RCC 7860 (cell line): ENCODE measurements at regions not wholly inside any gene's neighbourhood (a gene's known extent, or its start where the extent isn't known, plus 50 kb on each side); places are given as distances from the start of the nearest gene placed in this dataset.

ENCODE experiments used
- DNase-seq: peaks from one replicate; pipeline ENCODE4 v3.0.0-alpha.2; 2015; ENCODE audit warnings: low spot score
- FAIRE-seq: peaks from 2 replicates; lab custom pipeline; 2012; peaks lifted over from hg19 to GRCh38; lab: Jason Lieb, UNC

DNA sequence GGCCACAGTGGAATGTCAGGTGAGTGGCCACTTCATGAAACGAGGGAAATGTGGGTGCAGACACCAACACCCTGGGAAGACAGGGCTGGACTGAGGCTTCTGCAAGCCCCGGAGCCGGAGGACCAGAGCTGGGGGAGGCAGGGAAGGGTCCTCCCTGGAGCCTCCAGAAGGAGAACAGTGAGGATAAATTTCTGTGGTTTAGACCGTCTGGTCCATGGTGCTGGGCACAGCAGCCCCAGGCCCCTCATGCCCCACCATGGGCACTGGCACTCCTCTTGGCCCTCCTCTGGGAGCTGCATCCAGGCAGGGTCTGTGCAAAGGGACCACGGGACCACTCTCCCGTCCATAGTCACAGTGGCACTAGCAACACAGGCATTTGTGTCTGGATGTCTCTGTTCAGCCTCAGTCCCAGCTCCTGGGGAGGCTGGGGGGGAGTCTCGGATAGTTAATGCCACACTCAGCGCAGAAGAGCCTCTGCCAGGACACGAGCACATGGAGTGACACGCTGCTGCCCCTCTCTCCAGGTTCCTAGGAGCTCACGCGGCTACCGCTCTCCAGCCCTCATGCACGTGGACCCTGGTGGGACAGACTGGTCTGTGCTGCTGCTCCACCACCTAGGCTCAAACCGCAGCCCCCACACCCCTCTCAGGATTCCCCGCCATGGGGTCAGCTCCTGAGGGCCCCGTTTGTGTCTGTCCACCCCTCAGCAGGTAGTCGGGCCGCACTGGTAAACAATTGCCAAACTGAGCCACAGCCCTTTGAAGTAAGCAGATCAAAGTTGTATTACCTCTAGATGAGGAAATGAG, 305.9 kb upstream of the SALL3 start:
- no peak for FAIRE-seq
- DNase-seq = no peak

DNA sequence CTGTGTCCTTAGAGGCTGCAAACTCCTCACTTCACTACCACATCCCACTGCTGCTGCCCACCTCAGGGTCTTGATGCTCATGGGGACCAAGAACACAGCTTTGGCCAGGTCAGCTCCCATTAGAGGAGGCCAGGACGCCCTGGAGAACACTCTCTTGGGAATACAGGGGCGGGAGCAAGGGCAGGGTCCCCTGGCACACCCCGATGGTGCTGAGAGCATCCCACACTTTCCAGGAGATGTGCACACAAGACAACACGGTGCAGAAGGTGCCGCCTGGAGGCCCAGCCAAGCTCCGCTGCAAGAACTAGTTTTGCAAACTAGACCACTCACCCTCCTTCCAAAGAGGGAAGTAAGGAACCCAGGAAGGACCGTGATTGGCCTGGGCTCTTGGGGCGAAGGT, 304.4 kb upstream of the SALL3 start:
- no peak for DNase-seq
- FAIRE-seq = no peak

DNA sequence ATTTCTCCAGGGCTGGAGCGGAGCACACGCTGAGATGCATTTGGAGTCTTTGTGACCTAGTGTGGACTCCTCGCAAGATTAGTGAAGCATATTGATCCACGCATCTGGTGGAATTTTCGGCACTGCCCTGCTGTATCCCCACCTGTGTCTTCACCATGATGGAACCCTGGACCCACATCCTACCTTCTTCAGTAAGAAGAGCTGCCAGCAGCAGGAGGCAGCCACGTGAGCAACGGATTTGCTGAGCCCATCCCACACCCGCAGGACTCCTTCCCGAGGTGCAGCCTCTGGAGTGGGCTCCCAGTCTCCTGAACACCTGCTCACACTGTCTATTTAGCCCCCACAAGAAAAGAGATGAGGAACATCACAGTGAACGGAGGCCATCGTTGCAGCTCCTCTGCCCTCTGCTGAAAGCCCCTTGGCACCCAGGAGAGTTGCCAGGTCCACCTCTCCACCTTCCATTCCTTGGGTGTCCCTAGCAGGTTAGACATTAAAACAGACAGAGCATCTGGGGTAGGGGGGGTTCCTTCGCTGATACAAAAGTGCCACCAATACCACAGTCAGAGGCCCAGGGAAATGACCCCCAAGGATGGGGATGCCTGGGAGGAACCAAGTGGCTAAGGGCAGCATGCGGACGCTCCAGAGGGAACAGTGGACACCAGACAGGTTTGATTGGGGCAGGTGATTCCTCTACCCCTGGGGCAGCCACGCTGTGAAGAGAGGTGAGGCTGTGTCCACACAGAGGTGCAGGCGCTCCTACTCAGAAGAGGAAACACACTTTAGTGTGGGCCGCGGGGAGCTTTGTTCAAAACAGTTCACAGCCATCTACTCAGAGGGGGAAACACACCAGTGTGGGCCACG, 302.8 kb upstream of the SALL3 start:
- DNase-seq (no peak), FAIRE-seq (no peak)

- FAIRE-seq (no peak), DNase-seq (no peak)
These were observed 301.9 kb upstream of the SALL3 start for GRCh38 chr18:78677483-78678317.

DNA sequence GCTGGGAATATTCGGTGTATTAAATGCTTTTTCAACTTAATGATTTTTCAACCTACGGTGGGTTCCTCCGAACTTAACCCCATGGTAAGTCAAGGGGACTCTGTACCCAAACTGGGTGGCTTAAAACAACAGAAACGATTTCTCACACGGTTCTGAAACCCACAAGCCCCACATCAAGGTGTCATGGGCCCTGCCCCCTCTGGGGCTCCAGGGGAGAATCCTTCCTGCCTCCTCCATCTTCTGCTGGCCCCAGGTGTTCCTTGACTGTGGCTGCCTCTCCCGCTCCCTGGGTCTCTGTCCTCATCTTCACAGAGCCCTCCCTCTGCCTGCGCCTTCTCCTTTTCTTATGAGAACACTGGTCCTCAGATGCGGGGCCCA, 301.3 kb upstream of the SALL3 start:
- DNase-seq (no peak), FAIRE-seq (no peak)

DNA sequence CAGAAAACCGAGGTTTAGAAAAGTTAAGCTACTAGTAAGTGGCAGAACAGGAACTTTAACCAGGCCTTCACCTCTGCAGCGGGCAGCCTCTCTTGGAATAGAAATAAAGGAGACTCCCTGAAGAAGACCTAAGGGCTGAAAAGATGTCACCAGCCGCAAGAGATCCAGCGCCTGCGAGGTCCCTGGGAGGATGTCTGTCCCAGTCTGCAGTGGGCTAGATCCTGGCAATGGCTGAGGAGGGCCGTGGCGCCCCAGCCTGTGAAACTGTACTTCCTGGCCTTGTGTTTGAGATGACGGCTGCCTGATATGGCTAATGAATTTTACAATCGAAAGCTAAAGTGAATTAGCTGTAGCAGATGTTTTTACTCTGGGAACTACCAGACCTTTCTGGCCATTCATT, 300.6 kb upstream of the SALL3 start:
- no peak for DNase-seq
- FAIRE-seq = no peak

DNA sequence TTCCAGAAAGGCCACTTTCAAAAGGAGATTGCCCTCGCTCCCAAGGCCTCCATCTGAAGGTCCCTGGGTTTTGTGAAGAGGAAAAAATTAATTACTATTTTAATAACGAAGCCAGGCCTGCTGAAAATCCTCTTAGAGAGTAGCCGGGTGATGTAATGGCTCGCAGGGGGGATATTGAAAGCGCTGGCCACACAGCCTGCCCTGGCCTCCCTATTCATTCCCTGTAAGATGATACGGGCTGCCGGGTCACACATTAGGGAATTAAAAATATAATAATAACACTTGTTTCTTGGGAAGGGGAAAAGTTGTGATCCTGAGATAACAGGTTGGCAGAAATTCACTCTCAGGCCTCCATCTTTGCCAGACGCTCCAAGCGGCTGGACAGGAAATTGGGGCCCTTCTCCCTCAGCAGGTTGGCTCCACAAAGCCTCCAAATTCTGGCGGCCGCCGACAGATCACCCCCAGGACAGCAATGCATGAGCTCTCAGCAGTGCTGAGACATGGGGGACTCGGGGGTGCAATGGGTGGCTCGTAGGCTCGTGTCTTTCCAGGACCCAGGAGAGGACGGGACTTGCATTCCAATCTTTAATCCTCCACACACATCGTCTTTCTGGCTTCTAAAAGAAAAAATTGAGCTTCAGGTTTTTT, 299.9 kb upstream of the SALL3 start:
- FAIRE-seq = no peak
- no peak for DNase-seq

DNA sequence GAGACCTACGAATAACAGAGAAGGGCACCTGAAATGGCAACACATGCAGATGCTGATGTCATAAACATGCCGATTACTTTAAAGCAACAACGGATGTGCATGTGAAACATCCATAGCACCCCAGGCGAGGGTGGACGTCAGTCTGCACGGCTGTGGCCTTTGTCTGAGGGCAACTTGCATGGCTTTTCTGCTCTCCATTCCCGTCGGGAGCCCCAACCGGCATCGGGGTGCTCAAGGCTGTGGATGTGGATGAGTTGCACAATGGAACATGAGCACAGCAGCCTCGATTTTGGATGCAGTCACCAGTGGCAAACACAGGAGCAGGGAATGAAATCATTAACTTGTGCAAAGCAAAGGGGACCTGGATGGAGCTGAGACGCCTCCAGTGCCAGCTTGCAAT, 298.2 kb upstream of the SALL3 start:
- DNase-seq = no peak
- FAIRE-seq = no peak

DNA sequence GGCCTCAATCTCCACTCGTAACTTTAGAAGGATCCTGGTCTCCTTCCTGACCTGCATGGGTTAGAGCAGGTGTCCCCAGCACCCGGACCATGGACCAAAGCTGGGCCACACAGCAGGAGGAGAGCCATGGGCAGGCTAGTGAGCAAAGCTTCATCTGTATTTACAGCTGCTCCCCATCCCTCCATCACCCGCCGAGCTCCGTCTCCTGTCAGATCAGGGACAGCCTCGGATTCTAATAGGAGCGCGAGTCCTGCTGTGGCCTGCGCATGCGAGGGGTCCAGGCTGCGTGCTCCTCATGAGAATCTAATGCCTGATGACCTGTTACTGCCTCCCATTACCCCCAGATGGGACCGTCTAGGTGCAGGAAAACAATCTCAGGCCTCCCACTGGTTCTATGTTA, 297.7 kb upstream of the SALL3 start:
- DNase-seq = no peak
- FAIRE-seq = no peak

DNA sequence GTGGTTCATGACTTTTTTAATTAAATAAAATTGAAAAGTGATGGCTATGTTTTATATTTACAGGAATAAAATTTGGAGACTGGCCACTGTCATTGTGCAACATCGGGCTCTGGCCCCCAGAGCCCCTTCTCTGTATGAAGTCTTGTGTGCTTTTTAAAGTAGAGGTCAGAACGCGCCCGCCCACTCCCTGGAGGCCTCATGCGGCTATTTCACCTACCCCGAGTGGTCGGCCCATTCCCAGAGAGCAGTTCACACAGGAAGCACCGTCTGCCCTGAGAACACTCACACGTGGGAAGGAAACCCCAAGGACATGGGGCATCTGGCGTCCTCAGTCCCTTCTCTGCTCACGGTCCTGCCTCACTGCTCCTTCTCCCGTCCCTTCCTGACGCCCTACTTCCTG, 296.9 kb upstream of the SALL3 start:
- no peak for DNase-seq

GRCh38 chr18:78683191-78684010, 296.2 kb upstream of the SALL3 start:
- DNase-seq (no peak), FAIRE-seq (no peak)

More for the DNA sequence above, 296.9 kb upstream of the SALL3 start:
- FAIRE-seq = no peak

DNA sequence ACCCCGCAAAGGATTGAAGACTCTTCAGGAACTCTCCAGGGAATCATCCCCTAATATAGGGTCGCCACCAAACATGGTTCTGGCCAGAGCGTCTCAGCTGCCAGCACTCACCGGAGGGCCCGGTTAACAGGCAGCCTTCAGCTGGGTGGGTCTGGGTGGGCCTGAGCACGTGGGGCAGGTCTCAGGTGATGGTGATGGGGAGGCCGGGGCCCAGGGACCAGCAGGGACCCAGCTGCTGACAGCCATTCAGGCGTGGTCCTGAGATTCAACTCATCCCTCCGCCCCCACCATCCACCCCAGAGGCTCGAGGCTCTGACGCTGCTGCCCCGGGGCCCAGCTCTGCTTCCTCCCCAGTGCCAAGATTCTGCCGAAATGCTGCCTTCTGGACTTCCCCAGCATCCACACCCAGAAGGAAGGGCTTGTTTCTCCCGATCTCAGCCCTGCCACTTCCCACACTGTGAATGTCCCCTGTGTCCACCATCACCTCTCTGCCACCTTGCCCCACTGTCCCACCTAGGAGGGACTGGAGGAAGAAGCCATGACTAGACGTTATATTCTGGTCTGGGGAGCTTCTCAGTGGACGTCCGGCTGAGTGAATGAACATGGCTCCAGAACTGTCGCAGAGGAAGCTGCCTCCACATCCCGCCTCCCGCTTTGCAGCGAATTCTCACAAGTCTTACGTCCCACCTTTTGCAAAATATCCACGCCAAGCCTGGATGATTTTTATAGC, 294.2 kb upstream of the SALL3 start:
- FAIRE-seq = no peak
- no peak for DNase-seq

DNA sequence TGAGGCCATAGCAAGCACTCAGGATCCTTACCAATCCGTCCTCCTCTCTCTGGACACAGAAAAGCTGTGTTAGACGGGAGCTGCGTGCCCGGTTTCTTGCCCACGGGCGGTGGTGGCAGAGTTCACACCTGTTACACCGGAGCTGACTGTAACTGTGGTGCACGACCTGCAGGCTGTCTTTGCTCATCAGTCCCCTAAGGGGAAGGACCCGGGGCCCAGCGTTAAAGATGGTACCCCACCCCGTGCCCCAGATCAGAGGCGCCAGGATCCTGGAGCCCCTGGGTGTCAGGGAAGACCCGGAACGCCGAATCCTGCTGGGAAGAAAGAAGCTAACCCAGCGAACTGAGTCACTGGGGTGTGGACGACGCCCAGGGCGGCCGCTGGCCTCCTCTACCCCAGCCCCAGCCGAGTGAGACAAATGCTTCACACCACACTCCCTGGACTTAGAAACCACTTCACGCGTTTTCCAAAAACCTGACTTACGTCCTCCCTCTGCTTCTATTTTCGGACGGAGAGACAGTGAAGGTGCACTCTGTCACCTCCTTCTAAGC, 293.6 kb upstream of the SALL3 start:
- DNase-seq (no peak), FAIRE-seq (no peak)

GRCh38 chr18:78686976-78687685, 292.5 kb upstream of the SALL3 start:
- FAIRE-seq (no peak), DNase-seq (no peak)

GRCh38 chr18:78687736-78688135, 291.9 kb upstream of the SALL3 start:
- FAIRE-seq (no peak), DNase-seq (no peak)

DNA sequence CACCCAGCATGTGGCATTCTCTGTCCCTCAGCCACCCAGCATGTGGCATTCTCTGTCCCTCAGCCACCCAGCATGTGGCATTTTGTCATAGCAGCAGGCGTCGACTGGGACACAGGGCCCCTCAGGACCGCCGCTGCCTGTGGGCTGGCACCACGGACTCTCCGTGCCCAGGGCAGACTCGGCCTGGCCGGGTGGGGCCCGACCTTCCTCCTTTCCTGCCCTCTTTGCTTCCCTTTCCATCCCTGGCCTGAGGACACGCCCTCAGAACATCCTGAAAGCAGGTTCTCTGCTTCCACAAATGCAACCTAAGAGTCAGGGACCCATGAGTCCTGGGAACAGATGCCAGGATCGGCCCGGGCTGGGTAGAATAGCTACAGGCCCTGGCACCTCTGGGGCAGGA, 291.4 kb upstream of the SALL3 start:
- FAIRE-seq (no peak), DNase-seq (no peak)

GRCh38 chr18:78688916-78689315, 290.7 kb upstream of the SALL3 start:
- FAIRE-seq = no peak
- no peak for DNase-seq

GRCh38 chr18:78689606-78690005, 290.0 kb upstream of the SALL3 start:
- FAIRE-seq (no peak), DNase-seq (no peak)
